HK-2 (cell line): ENCODE measurements at regions not wholly inside any gene's neighbourhood (a gene's known extent, or its start where the extent isn't known, plus 50 kb on each side); places are given as distances from the start of the nearest gene placed in this dataset.

Source experiments
- DNase-seq: peaks from one replicate; pipeline ENCODE4 v3.0.0-alpha.2; 2018; ENCODE audit not compliant: unreplicated experiment

GRCh38 chr9:105921057-105921726 lies 226.9 kb downstream of the TMEM38B start:
- no peak for DNase-seq

GRCh38 chr9:105928416-105928815 lies 234.1 kb downstream of the TMEM38B start:
- DNase-seq = no peak

- no peak for DNase-seq
These were observed 235.8 kb downstream of the TMEM38B start for GRCh38 chr9:105930011-105930627.

GRCh38 chr9:105932276-105932675 lies 237.9 kb downstream of the TMEM38B start:
- no peak for DNase-seq

GRCh38 chr9:105950448-105950847 lies 256.1 kb downstream of the TMEM38B start:
- DNase-seq = no peak

DNA sequence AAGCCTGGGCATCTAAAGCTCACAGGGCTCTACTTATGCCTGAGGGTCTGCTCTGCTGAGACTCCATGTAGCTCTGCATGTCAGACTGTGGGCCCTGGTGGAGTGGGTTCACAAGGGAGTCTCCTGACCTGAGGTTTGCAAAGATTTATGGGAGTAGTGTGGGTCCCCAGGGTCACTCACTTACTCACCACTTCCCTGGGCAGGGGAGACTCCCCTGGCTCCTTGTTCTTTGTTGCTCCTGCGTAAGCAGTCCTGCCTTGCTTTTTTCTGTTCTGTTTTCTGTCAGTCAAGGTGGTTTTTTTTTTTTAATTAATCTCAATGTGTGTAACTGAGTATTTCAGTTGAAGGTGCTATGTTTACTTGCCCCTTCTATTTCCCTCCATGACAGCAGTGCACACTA lies 256.6 kb downstream of the TMEM38B start:
- DNase-seq = no peak

GRCh38 chr9:105954517-105954916 lies 260.2 kb downstream of the TMEM38B start:
- DNase-seq = no peak

DNA sequence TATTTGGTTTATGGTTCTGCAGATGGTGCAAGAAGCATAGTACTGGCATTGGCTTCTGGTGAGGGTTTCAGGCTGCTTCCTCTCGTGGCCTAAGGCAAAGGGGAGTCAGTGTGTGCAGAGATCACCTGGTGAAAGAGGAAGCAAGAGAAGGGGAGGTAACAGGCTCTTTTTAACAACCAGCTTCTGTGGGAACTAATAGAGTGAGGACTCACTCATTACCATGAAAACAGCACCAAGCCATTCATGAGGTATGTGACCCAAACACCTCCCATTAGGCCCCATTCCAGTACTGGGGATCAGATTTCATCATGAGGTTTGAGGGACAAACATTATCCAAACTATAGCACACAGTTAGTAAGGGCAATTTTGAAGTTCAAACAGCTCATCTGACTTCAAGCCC lies 263.5 kb downstream of the TMEM38B start:
- no peak for DNase-seq

GRCh38 chr9:105958587-105958986 lies 264.2 kb downstream of the TMEM38B start:
- DNase-seq = no peak

GRCh38 chr9:105959531-105959930 lies 265.2 kb downstream of the TMEM38B start:
- no peak for DNase-seq

DNA sequence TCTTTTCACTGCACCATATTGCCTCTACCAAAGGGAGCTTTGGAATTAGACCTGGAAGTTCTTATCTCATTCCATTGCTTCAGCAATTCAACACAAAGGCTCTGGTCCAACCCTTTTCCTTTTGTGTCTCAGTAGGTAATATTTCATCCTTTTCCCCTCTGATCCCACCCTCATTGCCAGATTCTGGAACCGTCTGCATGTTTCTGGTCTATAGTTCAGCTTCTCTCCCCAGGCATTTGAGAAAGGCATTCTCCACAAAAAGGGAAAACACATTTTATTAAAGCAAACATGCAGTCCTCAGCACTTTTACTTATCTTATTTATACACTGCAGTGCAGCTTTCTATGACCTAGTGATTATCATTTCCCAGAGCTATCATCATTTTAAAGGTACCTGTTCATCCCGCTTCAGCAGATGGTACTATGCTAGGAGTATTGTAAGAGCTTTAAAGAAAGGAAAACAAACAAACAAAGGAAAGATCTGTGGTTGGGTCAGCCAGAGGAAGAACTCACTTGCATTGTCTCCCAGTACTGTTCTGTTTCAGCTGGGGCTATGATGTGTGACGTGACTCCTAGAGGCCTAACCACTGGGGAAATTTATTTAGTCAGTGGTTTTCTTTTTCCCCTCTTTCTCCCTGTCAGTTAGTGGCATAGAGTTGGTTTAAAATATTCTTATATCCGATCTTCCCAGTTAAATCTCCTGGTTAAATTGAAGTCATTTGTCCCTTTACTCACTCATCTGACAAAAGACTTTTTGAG lies 269.2 kb downstream of the TMEM38B start:
- no peak for DNase-seq

DNA sequence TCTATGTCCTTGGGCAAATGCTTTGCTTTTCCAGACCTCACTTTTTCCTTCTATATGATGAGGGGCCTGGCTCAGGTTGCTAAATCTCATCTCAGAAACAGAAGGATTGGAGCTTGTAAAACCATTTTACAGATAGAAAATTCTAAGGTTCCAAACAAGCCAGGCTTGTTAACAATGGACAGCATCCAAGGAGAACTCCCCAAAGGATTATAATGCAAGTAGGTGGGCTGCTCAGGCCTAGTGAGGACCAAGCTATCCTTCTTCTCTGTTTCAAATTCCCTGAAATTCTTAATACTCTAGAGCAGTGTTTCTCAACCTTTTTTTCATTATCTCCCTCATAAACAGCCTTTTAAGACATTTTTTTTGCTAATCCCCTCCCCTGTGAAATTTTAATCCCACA lies 269.8 kb downstream of the TMEM38B start:
- no peak for DNase-seq

DNA sequence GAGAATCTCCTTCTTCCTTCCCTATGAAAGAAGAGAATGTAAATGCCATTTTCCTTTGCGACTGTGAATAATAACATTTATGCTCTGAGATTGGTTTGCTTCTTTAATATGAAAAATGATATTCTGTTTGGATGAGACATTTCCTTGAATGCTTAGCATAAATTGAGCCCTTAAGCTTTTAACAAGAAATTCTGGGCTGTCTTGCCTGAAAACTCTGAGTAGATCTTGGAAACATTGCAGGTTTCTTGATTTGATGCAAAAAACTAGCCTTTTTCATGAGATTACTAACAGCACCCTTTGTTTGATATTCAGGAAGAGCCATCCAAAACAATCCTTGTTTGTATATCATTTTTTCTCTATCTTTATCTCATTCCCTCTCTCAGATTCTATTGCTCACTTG lies 272.5 kb downstream of the TMEM38B start:
- no peak for DNase-seq

GRCh38 chr9:105967248-105967647 lies 272.9 kb downstream of the TMEM38B start:
- DNase-seq = no peak

DNA sequence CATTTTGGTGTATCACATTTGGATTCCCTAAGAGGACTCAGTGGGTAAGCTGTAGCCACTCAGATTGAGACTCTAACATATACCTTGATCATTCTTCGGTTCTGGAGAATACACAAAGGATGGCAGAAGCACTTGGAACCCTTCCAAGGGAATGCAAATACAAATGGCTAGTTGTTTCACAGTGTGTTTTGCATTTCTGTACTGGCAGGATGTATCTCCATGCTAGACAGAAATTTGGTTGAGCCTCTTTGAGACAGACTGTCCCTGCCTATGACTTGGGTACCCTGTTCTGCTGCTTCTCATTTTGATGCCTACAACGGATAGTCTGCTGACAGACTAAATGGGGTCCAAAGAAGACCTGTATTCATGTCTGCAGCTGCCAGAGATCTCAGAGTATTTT lies 273.5 kb downstream of the TMEM38B start:
- DNase-seq = no peak

DNA sequence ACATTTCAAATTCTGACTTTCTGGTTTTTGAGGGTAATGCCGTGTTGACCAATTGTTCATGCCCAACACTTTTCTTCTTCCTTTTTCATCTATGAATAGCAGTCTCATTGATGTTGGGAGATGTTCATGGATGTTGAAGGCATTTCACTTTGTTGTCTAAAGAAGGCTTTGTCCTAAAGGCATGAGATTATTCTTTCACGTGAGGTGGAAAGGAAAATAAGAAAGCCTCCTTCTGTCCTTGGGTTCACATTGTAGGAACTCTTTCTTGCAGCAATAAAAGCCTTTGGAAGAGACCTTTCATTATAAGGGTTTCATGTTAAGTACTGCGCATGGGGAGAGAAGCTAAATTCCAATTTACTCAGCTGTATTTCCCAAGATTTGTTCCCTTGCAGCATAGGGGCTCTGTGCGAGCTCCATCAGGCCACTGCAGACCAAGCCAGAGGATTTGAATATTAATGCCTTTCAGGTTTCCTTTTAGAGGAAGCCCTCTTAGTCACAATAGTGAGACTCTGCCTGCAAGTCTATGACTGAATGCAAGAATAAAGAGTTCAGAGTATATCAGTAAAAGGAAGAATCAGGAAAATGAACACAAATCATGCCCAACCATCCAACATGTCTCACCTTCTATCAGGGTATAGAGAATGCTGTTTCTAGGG lies 274.6 kb downstream of the TMEM38B start:
- no peak for DNase-seq

GRCh38 chr9:105969636-105970035 lies 275.3 kb downstream of the TMEM38B start:
- no peak for DNase-seq

DNA sequence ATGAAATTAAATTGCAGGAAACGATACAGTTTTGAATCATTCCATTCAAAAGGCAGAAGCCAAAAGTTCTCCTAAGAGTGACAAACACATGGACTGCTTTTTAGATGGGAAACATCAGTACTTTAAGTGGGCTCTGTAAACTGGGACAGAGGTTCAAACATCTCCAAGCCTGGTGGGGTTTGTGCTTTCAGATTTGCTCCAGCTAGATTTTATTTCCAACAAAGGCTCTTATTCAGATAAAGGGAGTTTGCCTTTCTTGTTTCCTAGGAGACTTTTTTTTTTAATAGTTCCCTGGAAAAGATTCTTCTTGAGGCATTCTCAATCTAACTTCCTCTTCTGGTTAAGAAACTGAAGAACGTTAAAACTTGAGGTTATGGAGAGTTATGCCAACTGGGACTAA lies 277.6 kb downstream of the TMEM38B start:
- no peak for DNase-seq

- no peak for DNase-seq
These were observed 278.3 kb downstream of the TMEM38B start for GRCh38 chr9:105972466-105973204.

DNA sequence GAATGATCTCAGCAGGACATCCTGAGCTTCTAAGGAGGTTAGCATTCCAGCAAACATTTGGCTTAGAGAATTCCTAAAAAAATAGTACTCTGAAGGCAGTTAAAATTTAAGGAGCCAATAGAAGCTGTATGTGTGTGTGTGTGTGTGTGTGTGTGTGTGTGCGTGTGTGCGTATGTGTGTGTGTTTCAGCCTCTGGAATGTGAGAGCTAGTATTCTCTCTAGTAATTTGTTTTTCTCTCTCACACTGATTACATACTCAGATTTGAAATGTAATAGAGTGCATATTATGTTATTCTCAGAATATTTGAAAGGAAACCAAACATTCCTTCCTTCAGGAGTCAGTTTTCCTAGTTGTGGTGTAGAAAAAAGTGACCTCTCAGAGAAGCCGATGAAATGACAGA lies 279.6 kb downstream of the TMEM38B start:
- DNase-seq = no peak

- no peak for DNase-seq
These were observed 281.7 kb downstream of the TMEM38B start for GRCh38 chr9:105975886-105976645.
